Kidney epithelial cell (primary cell): ENCODE measurements at regions not wholly inside any gene's neighbourhood (a gene's known extent, or its start where the extent isn't known, plus 50 kb on each side); places are given as distances from the start of the nearest gene placed in this dataset.

Experiments
- DNase-seq: peaks from one replicate; pipeline ENCODE4 v3.0.0-alpha.2; 2010; ENCODE audit warnings: low read depth
- H3K27me3 ChIP-seq: 2 replicates; pipeline ENCODE4 v1.6.0; 2011; ENCODE audit warnings: low read length; ENCODE audit not compliant: control insufficient read depth, insufficient read depth
- H3K36me3 ChIP-seq: 2 replicates; pipeline ENCODE4 v1.5.1; 2011; ENCODE audit warnings: low read length; ENCODE audit not compliant: control insufficient read depth, insufficient read depth
- H3K4me3 ChIP-seq: 2 replicates; pipeline ENCODE4 v1.5.1; 2011; ENCODE audit warnings: low read depth, mild to moderate bottlenecking, control low read depth, low read length
- CTCF ChIP-seq: IDR thresholded peaks from 2 replicates; pipeline ENCODE4 v1.5.1; 2011; ENCODE audit warnings: mild to moderate bottlenecking, moderate library complexity, low read length, control low read depth, inconsistent platforms; ENCODE audit not compliant: insufficient read depth, poor library complexity, severe bottlenecking

- no peak for DNase-seq
Measured at GRCh38 chrX:16368696-16369095, 201.4 kb downstream of the MAGEB17 start.

GRCh38 chrX:16376056-16376455, 208.8 kb downstream of the MAGEB17 start:
- no peaks in the 10 kb centered on the region for H3K36me3 ChIP-seq
- no peak for DNase-seq

More at GRCh38 chrX:16368696-16369095, 201.4 kb downstream of the MAGEB17 start:
- H3K36me3 ChIP-seq = no peaks in the 10 kb centered on the region
- no peak for TF ChIP-seq CTCF
- no peak overlapping the region for H3K4me3 ChIP-seq
- no peaks in the 10 kb centered on the region for H3K27me3 ChIP-seq

GRCh38 chrX:16386126-16386525, 218.8 kb downstream of the MAGEB17 start:
- no peak for DNase-seq
- TF ChIP-seq CTCF = no peak

More at GRCh38 chrX:16376056-16376455, 208.8 kb downstream of the MAGEB17 start:
- H3K27me3 ChIP-seq = no peaks in the 10 kb centered on the region
- no peak for TF ChIP-seq CTCF
- H3K4me3 ChIP-seq = no peak overlapping the region

GRCh38 chrX:16392597-16392996, 225.3 kb downstream of the MAGEB17 start:
- no peaks in the 10 kb centered on the region for H3K36me3 ChIP-seq
- DNase-seq = no peak
- no peaks in the 10 kb centered on the region for H3K27me3 ChIP-seq
- TF ChIP-seq CTCF = no peak
- no peak overlapping the region for H3K4me3 ChIP-seq

More at GRCh38 chrX:16386126-16386525, 218.8 kb downstream of the MAGEB17 start:
- Histone ChIP-seq H3K27me3 (no peaks in the 10 kb centered on the region), H3K36me3 (no peaks in the 10 kb centered on the region), H3K4me3 (no peak overlapping the region)

GRCh38 chrX:16394290-16394689, 227.0 kb downstream of the MAGEB17 start:
- H3K27me3 ChIP-seq = no peaks in the 10 kb centered on the region
- no peak for DNase-seq
- H3K36me3 ChIP-seq = no peaks in the 10 kb centered on the region
- H3K4me3 ChIP-seq = no peak overlapping the region
- no peak for TF ChIP-seq CTCF

DNA sequence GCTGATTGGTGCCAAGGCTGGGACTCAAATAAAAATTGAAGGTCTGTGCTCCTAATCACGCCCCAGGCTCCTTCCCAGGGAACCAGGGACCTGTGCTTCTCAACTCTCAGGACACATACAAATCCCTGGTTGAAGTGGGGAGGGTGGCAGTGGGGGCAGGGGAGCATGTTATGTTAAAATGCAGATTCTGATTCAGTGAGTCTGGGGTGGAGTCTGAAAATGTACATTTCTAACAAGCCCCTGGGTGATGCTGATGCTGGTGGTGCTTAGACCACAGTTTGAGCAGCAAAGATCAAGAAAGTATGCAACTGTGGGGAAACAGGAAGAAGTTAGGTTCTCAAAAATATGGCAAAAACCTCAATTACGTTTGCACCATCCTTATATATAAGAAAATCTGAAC, 236.5 kb downstream of the MAGEB17 start:
- no peak for TF ChIP-seq CTCF
- no peaks in the 10 kb centered on the region for H3K27me3 ChIP-seq

More for the DNA sequence above, 236.5 kb downstream of the MAGEB17 start:
- no peak for DNase-seq
- no peaks in the 10 kb centered on the region for H3K36me3 ChIP-seq
- no peak overlapping the region for H3K4me3 ChIP-seq
